Left hindlimb (tissue), 1 donor: ENCODE measurements at regions not wholly inside any gene's neighbourhood (a gene's known extent, or its start where the extent isn't known, plus 50 kb on each side); places are given as distances from the start of the nearest gene placed in this dataset.

ENCODE experiments used
- DNase-seq: peaks from one replicate; pipeline ENCODE4 v3.0.0-alpha.2; 2018

- DNase-seq = no peak
Observed at GRCh38 chr13:62643007-62643483, 1227.4 kb upstream of the PCDH20 start.

- DNase-seq = no peak
Observed at GRCh38 chr13:62635161-62635560, 1219.5 kb upstream of the PCDH20 start.

DNA sequence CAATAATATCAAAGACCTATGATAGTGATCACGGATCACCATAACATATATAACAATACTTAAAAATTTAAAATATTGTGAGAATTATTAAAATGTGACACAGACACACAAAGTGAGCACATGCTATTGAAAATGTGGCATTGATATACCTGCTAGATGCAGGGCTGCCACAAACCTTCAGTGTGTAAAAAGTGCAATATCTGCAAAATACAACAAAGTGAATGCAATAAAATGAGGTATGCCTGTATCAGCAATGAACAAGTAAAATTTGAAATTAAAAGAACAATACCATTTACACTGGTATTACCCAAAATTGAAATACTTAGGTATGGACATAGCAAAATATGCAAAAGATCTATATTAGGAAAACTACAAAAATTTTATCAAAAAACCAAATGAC lies 1217.8 kb upstream of the PCDH20 start:
- no peak for DNase-seq

GRCh38 chr13:62631619-62632018 lies 1216.0 kb upstream of the PCDH20 start:
- no peak for DNase-seq

GRCh38 chr13:62631124-62631523 lies 1215.5 kb upstream of the PCDH20 start:
- no peak for DNase-seq

GRCh38 chr13:62629618-62630017 lies 1214.0 kb upstream of the PCDH20 start:
- DNase-seq = no peak

DNA sequence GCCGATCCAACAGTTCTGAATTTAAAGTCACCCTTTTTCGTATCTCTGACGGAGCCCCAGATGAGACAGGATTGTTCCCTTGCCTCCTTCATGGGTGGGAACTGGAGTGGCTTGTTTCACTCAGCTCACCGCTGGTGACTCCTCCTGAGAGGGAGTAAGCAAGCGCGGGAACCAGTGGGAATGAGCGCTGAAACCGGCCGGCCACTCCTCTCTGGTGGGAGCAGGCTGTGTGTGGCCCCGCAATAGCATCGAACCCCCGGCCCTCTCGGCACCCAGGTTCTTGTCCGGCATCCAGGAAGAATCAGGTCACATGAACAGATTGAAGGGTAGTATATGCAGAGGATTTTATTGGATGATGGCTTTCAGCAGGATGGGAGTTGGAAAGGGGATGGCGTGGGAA lies 1211.6 kb upstream of the PCDH20 start:
- DNase-seq = no peak

- no peak for DNase-seq
Observed at GRCh38 chr13:62626771-62627170, 1211.1 kb upstream of the PCDH20 start.

GRCh38 chr13:62625214-62625881 lies 1209.7 kb upstream of the PCDH20 start:
- DNase-seq = peak; percentile 45

GRCh38 chr13:62613819-62614218 lies 1198.2 kb upstream of the PCDH20 start:
- DNase-seq = no peak

DNA sequence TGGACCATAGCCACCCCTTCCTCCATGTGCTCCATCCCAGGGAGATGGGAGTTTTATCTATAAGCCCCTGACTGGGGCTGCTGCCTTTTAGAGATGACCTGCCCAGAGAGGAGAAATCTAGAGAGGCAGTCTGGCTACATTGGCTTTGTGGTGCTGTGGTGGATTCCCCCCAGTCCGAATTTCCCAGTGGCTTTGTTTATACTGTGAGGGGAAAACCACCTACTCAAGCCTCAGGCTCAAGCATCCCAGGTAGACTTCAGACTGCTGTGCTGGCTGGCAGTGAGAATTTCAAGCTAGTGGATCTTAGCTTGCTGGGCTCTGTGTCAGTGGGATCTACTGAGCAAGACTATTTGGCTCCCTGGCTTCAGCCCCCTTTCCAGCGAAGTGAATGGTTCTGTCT lies 1195.7 kb upstream of the PCDH20 start:
- no peak for DNase-seq

DNA sequence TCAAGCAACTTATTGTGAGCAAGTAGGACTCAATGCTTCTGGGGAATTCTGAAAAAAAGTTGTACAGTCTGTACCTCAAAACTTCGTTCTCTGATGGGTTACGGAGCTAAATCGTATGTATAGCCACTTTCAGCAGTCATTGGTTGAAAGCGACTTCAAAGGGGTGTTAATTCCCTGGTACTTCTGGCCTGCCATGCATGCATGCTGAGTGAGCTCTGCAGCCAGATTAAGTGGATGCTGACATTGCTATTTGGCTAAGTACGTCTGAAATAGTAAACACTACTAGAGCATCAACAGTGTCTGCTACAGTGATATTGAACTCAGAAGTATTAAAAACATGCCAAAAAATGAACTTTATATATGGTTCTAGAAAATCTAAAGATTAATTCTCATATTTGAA lies 1183.1 kb upstream of the PCDH20 start:
- DNase-seq = no peak

GRCh38 chr13:62595976-62596375 lies 1180.3 kb upstream of the PCDH20 start:
- DNase-seq = no peak

DNA sequence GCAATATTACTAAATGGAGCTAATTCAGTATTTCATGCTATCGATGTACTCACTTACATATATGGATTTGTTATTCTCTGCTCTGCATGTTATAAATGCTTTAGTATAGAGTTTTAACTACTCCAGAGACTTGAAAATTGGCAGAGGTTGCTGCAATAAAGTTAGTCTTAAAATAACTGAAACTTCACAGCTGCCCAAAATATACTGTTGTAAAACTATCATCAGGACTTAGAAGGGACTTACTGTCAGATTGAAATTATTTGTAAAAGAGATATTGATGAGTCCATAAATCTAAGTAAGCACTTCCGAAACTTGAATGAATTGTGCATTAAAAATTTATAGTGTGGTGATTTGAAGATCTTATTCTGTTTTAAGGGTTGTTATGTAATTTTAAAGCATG lies 1178.2 kb upstream of the PCDH20 start:
- no peak for DNase-seq

GRCh38 chr13:62583466-62583865 lies 1167.8 kb upstream of the PCDH20 start:
- DNase-seq = no peak

- DNase-seq = no peak
Observed at GRCh38 chr13:62578402-62578801, 1162.8 kb upstream of the PCDH20 start.

DNA sequence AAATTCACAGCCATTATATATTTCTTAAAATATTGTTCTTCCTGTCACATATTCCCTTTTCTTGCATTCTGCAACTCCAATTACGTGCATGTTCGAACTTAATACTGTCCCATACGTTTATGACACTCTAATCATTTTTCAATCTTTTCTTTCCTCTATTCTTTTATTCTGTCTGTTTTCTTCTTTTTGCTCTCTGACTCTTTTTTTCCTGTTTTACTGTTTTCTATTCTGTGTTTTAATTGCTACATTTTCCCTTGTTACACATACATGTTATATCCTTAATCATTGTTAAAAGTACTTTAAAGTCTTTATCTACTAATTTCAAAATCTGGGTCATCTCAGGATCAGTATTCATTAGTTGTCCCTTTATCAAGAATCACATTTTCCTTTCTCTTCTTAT lies 1149.1 kb upstream of the PCDH20 start:
- DNase-seq = no peak

- no peak for DNase-seq
Observed at GRCh38 chr13:62563251-62563650, 1147.6 kb upstream of the PCDH20 start.

DNA sequence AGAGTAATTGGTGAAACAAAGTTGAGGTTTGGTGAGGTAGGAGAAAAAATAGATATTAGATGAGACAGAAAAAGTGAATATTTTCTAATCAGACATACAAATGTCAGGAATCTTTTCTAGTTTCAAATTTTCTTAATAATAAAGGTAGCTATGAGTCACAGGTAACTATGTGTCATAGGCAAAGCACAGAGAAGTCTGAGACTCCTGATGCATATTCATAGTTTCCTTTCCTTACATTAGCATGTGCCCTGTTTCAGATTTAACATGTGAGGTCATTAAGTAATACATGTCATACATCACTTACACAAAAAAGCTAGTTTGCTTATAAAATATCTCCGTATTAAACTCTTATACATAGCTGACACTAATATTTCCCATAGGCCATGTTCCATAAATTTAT lies 1141.3 kb upstream of the PCDH20 start:
- no peak for DNase-seq

DNA sequence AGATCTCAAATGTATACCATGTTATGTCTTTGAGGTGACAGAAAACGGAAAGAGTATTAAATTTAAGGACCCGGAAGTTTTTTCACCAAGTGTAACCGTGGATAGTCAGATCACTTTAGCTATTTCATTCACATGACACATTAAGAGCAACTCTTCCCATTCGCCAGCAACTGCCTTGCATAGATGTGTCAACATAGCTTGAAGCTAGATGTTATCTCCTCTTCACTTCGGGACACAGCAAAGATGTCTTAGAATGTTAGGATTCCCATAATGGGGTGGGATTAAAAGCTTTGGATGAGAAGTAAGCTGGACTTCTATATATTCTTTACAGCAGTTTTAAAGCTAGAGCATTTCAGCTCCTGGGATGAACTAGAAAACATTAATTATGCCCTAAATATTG lies 1135.9 kb upstream of the PCDH20 start:
- no peak for DNase-seq

GRCh38 chr13:62544928-62545327 lies 1129.3 kb upstream of the PCDH20 start:
- no peak for DNase-seq

DNA sequence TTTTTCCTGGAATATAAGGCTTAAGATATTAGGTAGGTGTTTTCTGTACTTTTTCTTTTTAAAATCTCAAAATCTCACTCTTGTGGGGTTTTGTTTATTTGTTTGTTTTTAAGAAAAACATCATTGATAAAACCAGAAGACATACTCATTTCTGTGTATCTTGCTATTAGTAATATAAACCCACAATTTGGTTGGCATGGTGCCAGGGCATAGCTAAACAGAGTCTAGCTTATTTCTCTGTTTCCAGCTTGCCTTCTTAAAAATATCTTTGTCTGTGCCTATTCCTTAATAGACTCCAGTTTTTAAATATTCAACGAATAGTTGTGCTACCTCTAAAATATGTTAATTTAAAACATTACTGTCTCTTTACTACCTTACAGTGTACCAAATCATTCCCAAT lies 1121.9 kb upstream of the PCDH20 start:
- DNase-seq = no peak

DNA sequence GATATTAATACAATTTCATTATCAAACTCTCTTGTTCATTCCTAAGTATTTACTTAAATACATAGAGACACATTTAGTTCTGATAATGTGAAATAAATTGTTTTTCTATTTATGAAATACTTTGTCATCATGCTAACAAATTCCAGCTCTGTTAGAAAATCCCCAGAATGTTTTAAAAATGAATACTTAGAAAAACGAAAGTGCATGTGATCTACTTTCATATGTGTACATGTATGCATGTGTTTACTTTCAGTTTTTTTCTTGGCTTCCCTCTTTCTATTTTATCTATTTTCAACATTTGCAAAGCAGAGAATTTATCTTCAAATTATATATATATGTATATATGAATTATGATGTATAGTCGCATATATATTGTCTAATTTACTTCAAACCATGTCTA lies 1110.0 kb upstream of the PCDH20 start:
- DNase-seq = no peak

- no peak for DNase-seq
Observed at GRCh38 chr13:62524498-62524897, 1108.8 kb upstream of the PCDH20 start.

DNA sequence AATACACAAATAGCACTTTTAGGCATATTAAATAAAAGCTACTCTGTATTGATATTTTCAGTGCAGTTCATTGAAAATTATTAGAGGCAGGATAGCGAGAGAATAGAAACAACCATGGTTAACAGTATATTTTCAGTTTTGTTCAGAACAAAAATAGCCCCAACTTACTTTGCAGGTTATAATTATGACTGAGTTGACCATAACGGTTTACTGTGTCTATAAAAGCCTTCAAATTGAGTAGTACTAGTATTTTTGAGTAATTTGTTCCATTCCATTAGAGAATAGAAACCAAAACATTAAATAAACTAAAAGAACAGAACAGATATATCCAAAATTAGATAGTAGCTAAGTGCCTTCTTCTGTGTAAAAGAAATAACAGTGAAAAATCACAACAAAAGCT lies 1108.4 kb upstream of the PCDH20 start:
- DNase-seq = no peak
